ENCODE measurements at regions not wholly inside any gene's neighbourhood (a gene's known extent, or its start where the extent isn't known, plus 50 kb on each side); places are given as distances from the start of the nearest gene placed in this dataset.

GRCh38 chr1:196001188-196001587 lies 607.1 kb downstream of the KCNT2 start:
- TF ChIP-seq CTCF (IDR thresholded peaks at IDR 0.05; ENCODE audit: partially characterized antibody, unreplicated experiment) = no peak
- H3K36me3 Mint-ChIP-seq (ENCODE audit: unreplicated experiment) = no peaks in the 10 kb centered on the region
- no peaks in the 10 kb centered on the region for H3K9me3 Mint-ChIP-seq (ENCODE audit: unreplicated experiment)
- no peak overlapping the region for H3K4me3 Mint-ChIP-seq (ENCODE audit: unreplicated experiment)
- DNase-seq = no peak
- H3K27ac Mint-ChIP-seq (ENCODE audit: unreplicated experiment) = no peak overlapping the region
- no peaks in the 10 kb centered on the region for H3K27me3 Mint-ChIP-seq (ENCODE audit: unreplicated experiment)
- no peaks in the 10 kb centered on the region for H3K4me1 Mint-ChIP-seq (ENCODE audit: low read depth, unreplicated experiment)

GRCh38 chr1:195999022-195999421 lies 609.2 kb downstream of the KCNT2 start:
- H3K4me3 Mint-ChIP-seq (ENCODE audit: unreplicated experiment) = no peak overlapping the region
- H3K27me3 Mint-ChIP-seq (ENCODE audit: unreplicated experiment) = no peaks in the 10 kb centered on the region
- H3K27ac Mint-ChIP-seq (ENCODE audit: unreplicated experiment) = no peak overlapping the region
- no peak for DNase-seq
- no peaks in the 10 kb centered on the region for H3K36me3 Mint-ChIP-seq (ENCODE audit: unreplicated experiment)
- no peaks in the 10 kb centered on the region for H3K4me1 Mint-ChIP-seq (ENCODE audit: low read depth, unreplicated experiment)
- TF ChIP-seq CTCF (IDR thresholded peaks at IDR 0.05; ENCODE audit: partially characterized antibody, unreplicated experiment) = no peak
- H3K9me3 Mint-ChIP-seq (ENCODE audit: unreplicated experiment) = no peaks in the 10 kb centered on the region

- Mint-ChIP-seq H3K9me3 (ENCODE audit: unreplicated experiment) (no peaks in the 10 kb centered on the region), H3K4me1 (ENCODE audit: low read depth, unreplicated experiment) (no peaks in the 10 kb centered on the region)
These were observed 626.6 kb downstream of the KCNT2 start for GRCh38 chr1:195981448-195982139.

GRCh38 chr1:195979646-195980045 lies 628.6 kb downstream of the KCNT2 start:
- no peak overlapping the region for H3K27ac Mint-ChIP-seq (ENCODE audit: unreplicated experiment)
- no peaks in the 10 kb centered on the region for H3K4me1 Mint-ChIP-seq (ENCODE audit: low read depth, unreplicated experiment)
- H3K9me3 Mint-ChIP-seq (ENCODE audit: unreplicated experiment) = no peaks in the 10 kb centered on the region
- DNase-seq = no peak
- no peaks in the 10 kb centered on the region for H3K36me3 Mint-ChIP-seq (ENCODE audit: unreplicated experiment)
- TF ChIP-seq CTCF (IDR thresholded peaks at IDR 0.05; ENCODE audit: partially characterized antibody, unreplicated experiment) = no peak
- no peaks in the 10 kb centered on the region for H3K27me3 Mint-ChIP-seq (ENCODE audit: unreplicated experiment)
- H3K4me3 Mint-ChIP-seq (ENCODE audit: unreplicated experiment) = no peak overlapping the region

More at GRCh38 chr1:195981448-195982139, 626.6 kb downstream of the KCNT2 start:
- no peak overlapping the region for H3K27ac Mint-ChIP-seq (ENCODE audit: unreplicated experiment)
- no peaks in the 10 kb centered on the region for H3K27me3 Mint-ChIP-seq (ENCODE audit: unreplicated experiment)
- H3K4me3 Mint-ChIP-seq (ENCODE audit: unreplicated experiment) = no peak overlapping the region
- DNase-seq = no peak
- TF ChIP-seq CTCF (IDR thresholded peaks at IDR 0.05; ENCODE audit: partially characterized antibody, unreplicated experiment) = no peak
- H3K36me3 Mint-ChIP-seq (ENCODE audit: unreplicated experiment) = no peaks in the 10 kb centered on the region

- TF ChIP-seq CTCF (IDR thresholded peaks at IDR 0.05; ENCODE audit: partially characterized antibody, unreplicated experiment) = no peak
- H3K4me1 Mint-ChIP-seq (ENCODE audit: low read depth, unreplicated experiment) = no peaks in the 10 kb centered on the region
- no peak overlapping the region for H3K27ac Mint-ChIP-seq (ENCODE audit: unreplicated experiment)
- no peak overlapping the region for H3K4me3 Mint-ChIP-seq (ENCODE audit: unreplicated experiment)
- no peak for DNase-seq
- H3K36me3 Mint-ChIP-seq (ENCODE audit: unreplicated experiment) = no peaks in the 10 kb centered on the region
- peaks cover 3% of the 10 kb centered on the region for H3K27me3 Mint-ChIP-seq (ENCODE audit: unreplicated experiment)
- H3K9me3 Mint-ChIP-seq (ENCODE audit: unreplicated experiment) = no peaks in the 10 kb centered on the region
These were observed 634.8 kb downstream of the KCNT2 start for GRCh38 chr1:195973311-195973904.
